Stimulated activated CD8-positive, alpha-beta memory T cell treated with anti-CD3 and anti-CD28 coated beads, Interleukin-12 subunit alpha, Interleukin-12 subunit beta, amount 100 ng/mL, for 4 hours (primary cell): ENCODE measurements at regions not wholly inside any gene's neighbourhood (a gene's known extent, or its start where the extent isn't known, plus 50 kb on each side); places are given as distances from the start of the nearest gene placed in this dataset.
"Not testable (repeated sequence)": the region's sequence is repeated elsewhere in the genome, so short reads cannot be mapped to it uniquely, and the experiment has no call there.

ENCODE experiments used
- DNase-seq: peaks from one replicate; pipeline ENCODE4 v3.0.0-alpha.2; 2020; ENCODE audit warnings: low read depth

GRCh38 chr10:130660266-130660665 lies 524.1 kb downstream of the GLRX3 start:
- no peak for DNase-seq

GRCh38 chr10:130661419-130661818 lies 525.2 kb downstream of the GLRX3 start:
- no peak for DNase-seq

GRCh38 chr10:130662775-130663174 lies 526.6 kb downstream of the GLRX3 start:
- no peak for DNase-seq

- DNase-seq: no peak
Observed at GRCh38 chr10:130664526-130664925, 528.3 kb downstream of the GLRX3 start.

- DNase-seq: no peak
Observed at GRCh38 chr10:130666215-130666614, 530.0 kb downstream of the GLRX3 start.

GRCh38 chr10:130686689-130687300 lies 550.6 kb downstream of the GLRX3 start:
- DNase-seq: no peak

- no peak for DNase-seq
Observed at GRCh38 chr10:130687566-130687965, 551.4 kb downstream of the GLRX3 start.

- no peak for DNase-seq
Observed at GRCh38 chr10:130689743-130690626, 553.8 kb downstream of the GLRX3 start.

- no peak for DNase-seq
Observed at GRCh38 chr10:130691776-130692175, 555.6 kb downstream of the GLRX3 start.

GRCh38 chr10:130696870-130697269 lies 560.7 kb downstream of the GLRX3 start:
- DNase-seq: no peak

GRCh38 chr10:130707389-130707979 lies 571.3 kb downstream of the GLRX3 start:
- DNase-seq: no peak

- DNase-seq: no peak
Observed at GRCh38 chr10:130708465-130709070, 572.4 kb downstream of the GLRX3 start.

- DNase-seq: no peak
Observed at GRCh38 chr10:130709415-130709814, 573.2 kb downstream of the GLRX3 start.

- DNase-seq: no peak
Observed at GRCh38 chr10:130711072-130711471, 574.9 kb downstream of the GLRX3 start.

GRCh38 chr10:130713135-130713534 lies 576.9 kb downstream of the GLRX3 start:
- no peak for DNase-seq

GRCh38 chr10:130713731-130714130 lies 577.5 kb downstream of the GLRX3 start:
- no peak for DNase-seq

- no peak for DNase-seq
Observed at GRCh38 chr10:130714742-130715467, 578.7 kb downstream of the GLRX3 start.

- DNase-seq: no peak
Observed at GRCh38 chr10:130715686-130716670, 579.8 kb downstream of the GLRX3 start.

GRCh38 chr10:130717083-130717482 lies 580.9 kb downstream of the GLRX3 start:
- no peak for DNase-seq

GRCh38 chr10:130718744-130719447 lies 582.7 kb downstream of the GLRX3 start:
- DNase-seq: not testable (repeated sequence)
